ENCODE measurements at regions not wholly inside any gene's neighbourhood (a gene's known extent, or its start where the extent isn't known, plus 50 kb on each side); places are given as distances from the start of the nearest gene placed in this dataset.

GRCh38 chr17:77380395-77381184 is 239.8 kb downstream of the SEC14L1 start:
- DNase-seq = no peak

- DNase-seq = no peak
These were observed 240.5 kb downstream of the SEC14L1 start for GRCh38 chr17:77381185-77381700.

- no peak for DNase-seq
These were observed 241.0 kb downstream of the SEC14L1 start for GRCh38 chr17:77381731-77382130.

GRCh38 chr17:77382356-77382911 is 241.7 kb downstream of the SEC14L1 start:
- DNase-seq = no peak

GRCh38 chr17:77382966-77383612 is 242.3 kb downstream of the SEC14L1 start:
- DNase-seq = no peak

- no peak for DNase-seq
These were observed 243.1 kb downstream of the SEC14L1 start for GRCh38 chr17:77383613-77384608.

DNA sequence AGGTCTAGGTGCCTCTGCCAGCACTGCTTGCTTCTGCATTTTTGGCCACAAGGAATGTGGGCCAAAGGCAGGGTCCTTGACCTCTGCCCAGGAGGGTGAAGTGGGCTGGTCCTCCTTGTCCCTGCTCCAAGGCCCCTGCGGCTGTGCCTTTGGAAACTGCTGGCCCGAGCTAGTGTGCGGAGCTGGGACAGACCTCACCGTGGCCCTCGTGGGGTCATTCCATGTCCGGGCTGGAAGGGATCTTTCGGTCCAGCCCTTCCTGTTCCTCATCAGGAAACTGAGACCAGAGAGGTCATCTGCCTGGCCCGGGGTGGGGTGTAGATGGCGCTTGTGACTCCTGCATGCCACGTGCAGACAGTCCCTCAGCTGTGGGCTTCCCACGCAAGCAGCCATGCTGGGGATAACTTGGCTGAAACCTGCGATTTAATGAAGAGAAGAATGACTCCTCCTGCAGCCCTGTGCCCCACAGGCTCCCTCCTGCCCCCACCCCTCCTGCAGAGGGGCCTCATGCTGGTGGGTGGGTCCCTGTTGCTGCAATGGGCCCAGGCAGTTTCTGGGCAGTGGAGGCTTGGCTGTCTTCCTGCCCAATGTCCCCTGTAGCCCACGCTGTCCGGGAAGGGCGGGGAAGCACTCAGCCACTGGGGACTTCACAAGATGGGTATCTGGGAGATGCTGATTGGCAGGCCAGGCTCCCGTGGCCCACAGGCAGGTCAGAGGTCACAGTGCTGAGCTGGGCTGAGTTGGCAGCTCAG is 245.2 kb downstream of the SEC14L1 start:
- no peak for DNase-seq

DNA sequence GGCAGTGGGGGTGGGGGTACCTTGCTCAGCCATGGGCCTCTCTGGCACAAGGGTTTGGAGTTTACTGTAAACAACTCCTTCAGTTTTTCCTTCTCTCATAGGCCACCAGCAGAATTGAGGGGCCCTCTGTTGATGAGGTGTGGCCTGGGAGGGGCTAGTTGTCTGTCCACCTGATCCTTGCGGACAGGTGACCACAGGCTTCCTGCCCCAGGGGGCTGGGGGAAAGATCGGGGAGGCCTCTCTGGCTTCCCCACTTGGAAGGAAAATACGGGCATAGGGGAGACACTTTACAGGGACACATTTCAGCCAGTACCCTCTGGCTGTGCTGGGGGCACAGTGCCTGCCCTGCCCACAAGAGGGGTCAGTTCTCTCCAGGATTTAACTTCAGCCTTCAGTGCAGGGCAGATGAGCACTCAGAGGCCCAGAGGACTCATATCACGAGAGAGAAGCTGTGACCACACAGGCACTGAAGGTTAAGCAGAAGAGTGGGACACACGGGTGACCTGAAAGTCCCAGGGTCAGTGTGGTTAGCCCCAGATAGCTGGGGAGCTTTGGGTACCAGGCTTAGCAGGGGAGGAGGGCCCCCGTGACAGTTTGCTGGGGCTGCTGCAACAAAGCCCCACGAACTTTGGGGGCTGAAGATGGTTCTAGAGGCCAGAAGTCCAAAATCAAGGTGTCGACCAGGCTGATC is 245.9 kb downstream of the SEC14L1 start:
- DNase-seq = no peak

- no peak for DNase-seq
These were observed 247.1 kb downstream of the SEC14L1 start for GRCh38 chr17:77387891-77388290.

DNA sequence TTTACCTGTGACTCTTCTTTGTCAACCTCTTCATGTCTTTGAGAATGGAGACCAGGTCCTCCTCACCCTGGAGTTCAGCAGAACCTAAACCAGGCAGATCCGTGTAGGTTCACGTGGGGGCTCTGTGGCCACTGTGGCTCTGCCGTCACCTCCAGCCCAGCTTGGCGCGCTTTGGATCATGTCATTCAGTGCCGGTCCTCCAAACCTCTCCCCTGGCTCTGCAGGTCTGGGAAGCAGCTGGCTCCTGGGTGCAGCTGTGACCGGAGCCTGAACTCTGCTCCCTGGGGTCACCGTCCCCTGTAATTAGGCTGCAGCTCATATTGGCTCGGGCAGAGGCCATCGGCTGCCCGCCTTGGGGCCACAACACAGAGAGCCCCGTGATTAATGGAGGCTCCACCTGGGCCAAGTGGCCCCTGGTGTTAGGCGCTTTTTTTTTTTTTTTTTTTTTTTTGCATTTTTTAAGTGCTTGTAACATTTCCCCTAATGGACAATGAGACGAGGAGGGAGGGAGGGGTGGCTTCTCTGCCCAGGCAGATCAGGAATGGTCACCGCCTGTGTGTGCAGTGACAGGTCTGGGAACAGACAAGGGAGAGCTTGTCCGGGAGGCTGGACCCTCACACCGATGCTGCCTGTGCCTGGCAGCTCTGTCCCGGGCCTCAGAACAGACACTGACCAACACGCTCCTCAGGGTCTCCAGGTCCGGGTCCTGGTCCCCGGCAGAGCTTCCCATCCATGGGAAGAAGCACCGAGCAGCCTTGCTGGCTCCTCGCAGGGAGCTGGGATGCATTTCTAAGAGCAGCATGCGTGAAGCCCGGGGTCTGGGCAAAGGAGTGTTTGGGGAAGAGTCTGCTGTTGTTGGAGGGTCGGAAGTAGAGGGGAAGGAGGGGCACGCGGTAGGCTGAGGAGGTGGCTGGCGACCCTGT is 247.9 kb downstream of the SEC14L1 start:
- no peak for DNase-seq

DNA sequence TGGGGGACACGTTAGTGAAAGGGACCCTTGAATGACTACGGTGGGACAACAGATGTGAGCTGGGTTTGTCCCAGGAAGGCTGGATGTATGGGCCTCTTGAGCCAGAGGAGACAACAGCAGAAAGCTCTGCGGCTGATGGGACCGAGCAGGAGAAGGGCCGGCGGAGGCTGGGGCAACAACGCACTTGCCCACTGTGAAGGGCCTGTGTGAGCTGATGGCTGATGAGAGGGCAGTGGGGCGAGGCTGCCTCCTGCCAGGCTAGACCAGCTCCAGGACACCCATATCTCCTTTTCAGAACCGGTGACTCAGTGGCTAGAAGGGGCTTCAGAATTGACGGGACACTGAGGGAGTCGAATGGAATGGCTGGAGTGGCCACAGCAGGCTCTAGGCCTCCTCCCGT is 250.1 kb downstream of the SEC14L1 start:
- DNase-seq = no peak

- DNase-seq = peak; percentile 76
These were observed 251.1 kb downstream of the SEC14L1 start for GRCh38 chr17:77391668-77392375.

- DNase-seq = no peak
These were observed 251.9 kb downstream of the SEC14L1 start for GRCh38 chr17:77392376-77393273.

- no peak for DNase-seq
These were observed 252.5 kb downstream of the SEC14L1 start for GRCh38 chr17:77393274-77393600.

DNA sequence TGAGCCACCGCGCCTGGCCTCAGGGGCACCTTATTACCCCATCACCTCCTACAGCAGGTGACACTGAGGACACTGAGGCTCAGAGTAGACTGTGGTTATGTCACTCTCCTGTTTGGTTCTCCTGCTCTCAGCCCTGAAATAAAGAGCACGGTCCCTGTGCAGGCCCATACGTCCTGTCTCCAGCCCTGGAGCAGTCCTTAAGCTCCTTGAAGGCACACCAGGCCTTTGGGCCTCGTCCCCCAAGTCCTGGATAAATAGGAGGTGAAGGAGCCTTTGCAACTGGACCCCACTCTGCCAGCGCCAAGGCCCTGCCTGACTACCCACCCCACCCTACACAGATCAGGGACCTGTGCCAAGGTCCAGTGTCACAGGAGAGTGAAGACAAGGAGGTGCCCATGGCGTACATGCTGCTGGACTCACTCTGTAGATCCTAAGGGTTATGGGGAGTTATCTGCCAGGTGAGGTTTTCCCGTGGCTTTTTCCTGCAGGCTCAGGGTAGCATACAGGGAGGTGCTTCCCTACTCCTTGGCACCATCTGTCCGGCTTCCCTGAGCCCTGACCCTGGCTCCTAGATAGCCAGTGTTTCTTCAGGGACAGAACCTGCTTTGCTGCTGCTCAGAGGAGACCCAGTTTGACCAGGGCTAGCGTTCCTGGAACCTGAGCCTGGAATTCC is 253.2 kb downstream of the SEC14L1 start:
- no peak for DNase-seq

DNA sequence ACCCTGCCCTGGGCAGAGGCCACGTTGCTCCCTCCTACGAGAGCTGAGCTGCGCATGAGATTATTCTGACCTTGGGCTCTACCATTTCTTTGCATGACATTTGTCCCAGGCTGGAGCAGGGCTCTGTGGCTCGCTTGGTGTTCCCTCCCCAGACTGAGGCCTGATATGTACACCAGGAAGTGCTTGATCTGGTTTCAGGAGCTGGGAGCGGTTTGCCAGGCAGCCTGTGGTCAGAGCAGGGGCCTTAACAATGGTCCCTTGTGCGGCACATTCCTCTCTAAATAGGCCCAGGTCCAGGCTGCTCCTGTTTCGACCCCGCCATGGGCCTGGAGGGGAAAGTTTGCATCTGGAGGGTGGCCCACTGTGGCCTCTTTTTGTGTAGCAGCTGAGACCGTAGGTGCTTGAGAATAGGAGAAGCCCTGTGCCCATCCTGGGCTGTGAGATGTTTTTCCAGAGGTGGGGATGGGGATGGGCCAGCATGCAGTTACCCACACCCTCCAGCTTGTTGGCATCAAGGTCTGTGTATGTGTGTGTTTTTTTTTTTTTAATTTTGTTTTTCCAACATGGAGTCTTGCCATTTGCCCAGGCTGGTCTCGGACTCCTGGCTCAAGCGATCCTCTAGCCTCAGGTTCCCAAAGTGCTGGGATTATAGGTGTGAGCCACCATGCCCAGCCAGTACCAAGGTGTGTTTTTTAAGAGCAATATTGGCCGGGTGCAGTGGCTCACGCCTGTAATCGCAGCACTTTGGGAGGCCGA is 253.9 kb downstream of the SEC14L1 start:
- DNase-seq = no peak

Measured in skin of body (tissue), 1 donor.